GM12864 (cell line): ENCODE measurements at regions not wholly inside any gene's neighbourhood (a gene's known extent, or its start where the extent isn't known, plus 50 kb on each side); places are given as distances from the start of the nearest gene placed in this dataset.

Source experiments
- DNase-seq: peaks from one replicate; pipeline ENCODE4 v3.0.0-alpha.2; 2011; ENCODE audit warnings: low read depth
- H3K4me3 ChIP-seq: 2 replicates; pipeline ENCODE4 v1.5.1; 2011; ENCODE audit warnings: mild to moderate bottlenecking, low read depth, low read length, control low read depth
- TF ChIP-seq, protein P1 (sequence below): IDR thresholded peaks from 2 replicates; pipeline ENCODE4 v1.5.1; 2011; ENCODE audit warnings: low read depth, mild to moderate bottlenecking, moderate library complexity, low read length, control low read depth, inconsistent platforms; ENCODE audit errors: missing control alignments

DNA sequence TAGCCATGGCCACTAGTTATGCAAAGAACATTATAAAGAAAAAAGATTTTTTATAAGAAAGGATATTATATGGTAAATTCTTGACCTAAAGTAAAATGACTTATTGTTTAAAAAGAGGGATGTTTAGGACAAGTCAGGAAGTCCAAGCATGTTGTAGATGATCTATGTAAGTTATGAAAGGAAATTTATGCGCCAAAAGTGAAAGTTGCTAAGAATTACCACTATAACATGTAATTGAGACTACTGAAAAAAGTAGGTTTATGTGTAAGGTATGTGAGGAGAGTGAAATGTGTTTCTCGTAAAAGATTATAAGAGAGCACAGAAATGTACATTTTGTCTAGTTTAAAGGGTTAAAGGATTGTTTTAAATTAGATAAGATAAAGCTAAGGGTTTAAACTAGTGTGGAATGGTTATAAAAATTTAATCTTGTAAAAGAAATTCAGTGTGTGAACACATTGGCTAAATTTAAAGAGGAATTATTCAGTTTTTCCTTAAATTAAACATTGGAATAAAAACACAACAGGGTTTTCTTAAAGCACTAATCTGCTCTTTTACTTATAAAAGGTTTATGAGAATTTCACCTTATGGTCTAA, 1100.4 kb upstream of the EDIL3 start:
- no peak for DNase-seq
- TF ChIP-seq, protein P1, sequence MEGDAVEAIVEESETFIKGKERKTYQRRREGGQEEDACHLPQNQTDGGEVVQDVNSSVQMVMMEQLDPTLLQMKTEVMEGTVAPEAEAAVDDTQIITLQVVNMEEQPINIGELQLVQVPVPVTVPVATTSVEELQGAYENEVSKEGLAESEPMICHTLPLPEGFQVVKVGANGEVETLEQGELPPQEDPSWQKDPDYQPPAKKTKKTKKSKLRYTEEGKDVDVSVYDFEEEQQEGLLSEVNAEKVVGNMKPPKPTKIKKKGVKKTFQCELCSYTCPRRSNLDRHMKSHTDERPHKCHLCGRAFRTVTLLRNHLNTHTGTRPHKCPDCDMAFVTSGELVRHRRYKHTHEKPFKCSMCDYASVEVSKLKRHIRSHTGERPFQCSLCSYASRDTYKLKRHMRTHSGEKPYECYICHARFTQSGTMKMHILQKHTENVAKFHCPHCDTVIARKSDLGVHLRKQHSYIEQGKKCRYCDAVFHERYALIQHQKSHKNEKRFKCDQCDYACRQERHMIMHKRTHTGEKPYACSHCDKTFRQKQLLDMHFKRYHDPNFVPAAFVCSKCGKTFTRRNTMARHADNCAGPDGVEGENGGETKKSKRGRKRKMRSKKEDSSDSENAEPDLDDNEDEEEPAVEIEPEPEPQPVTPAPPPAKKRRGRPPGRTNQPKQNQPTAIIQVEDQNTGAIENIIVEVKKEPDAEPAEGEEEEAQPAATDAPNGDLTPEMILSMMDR = no peak
- no peak overlapping the region for H3K4me3 ChIP-seq

DNA sequence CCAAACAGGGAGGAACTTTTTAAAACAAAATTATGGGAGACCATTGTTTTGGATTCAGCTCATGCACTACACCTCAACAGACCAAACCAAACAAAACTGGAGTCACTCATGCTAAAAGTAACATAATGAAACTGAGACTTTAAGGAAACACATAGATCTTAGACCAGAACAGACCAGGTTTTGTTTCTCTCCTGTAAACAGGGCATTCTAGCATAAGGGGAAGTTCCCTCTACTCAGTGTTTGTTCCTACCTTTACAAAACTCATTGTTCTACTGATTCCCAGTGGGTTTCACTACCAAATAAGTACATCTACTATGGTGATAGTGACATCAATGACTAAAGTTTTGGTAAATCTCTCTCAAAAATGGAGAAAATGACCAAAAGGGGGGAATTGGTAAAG, 1103.6 kb upstream of the EDIL3 start:
- DNase-seq = no peak
- TF ChIP-seq, protein P1 = no peak

DNA sequence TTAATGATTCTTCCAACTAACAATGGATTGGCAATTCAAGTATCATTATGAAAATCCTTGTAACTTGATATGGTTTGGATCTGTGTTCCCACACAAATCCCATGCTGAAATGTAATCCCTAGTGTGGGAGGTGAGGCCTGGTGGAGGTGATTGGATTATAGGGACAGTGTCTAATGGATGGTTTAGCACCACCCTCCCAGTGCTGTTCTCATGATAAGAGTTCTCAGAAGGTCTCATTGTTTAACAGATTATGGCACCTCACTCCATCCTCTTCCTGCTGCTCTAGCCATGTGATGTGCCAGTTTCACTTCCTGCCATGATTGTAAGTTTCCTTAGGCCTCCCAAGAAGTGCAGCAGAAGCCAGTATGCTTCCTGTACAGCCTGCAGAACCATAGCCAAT, 1116.2 kb upstream of the EDIL3 start:
- H3K4me3 ChIP-seq = no peak overlapping the region
- TF ChIP-seq, protein P1 = no peak
- DNase-seq = no peak

More for the DNA sequence above, 1103.6 kb upstream of the EDIL3 start:
- no peak overlapping the region for H3K4me3 ChIP-seq

DNA sequence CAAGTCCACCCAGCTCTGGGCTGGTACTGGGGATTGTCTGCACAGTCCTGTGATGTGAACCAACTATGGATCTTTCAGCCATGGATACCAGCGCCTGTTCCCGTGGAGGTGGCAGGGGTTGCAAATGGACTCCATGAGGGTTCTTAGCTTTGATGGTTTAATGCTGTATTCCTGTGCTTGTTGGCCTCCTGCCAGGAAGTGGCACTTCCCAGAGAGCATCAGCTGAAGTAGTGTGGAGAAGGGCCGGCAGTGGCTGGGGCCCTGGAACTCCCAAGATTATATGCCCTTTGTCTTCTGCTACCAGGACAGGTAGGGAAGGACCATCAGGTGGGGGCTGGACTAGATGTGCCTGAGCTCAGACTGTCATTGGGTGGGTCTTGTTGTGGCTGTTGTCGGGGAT, 1104.8 kb upstream of the COX7C start:
- DNase-seq = no peak
- TF ChIP-seq, protein P1 = no peak
- H3K4me3 ChIP-seq = no peak overlapping the region

DNA sequence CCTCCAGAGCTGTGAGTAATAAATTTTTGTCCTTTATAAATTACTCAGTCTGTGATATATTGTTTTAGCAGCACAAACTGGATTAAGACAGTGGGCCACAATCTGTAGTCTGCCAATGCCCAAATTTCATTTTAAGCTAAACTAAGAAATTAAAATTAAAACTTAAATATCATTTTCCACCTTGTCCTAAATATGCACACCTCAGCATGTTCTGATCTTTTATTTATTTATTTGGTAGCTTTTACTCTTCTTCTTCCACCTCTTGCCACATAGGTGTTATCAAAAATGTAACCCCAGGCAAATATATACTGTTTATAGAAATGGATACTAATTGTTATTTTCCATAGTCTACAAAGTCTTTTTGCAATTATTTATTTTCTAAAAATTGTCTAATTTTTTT, 1102.2 kb upstream of the COX7C start:
- no peak for DNase-seq
- H3K4me3 ChIP-seq = no peak overlapping the region
- TF ChIP-seq, protein P1 = no peak

DNA sequence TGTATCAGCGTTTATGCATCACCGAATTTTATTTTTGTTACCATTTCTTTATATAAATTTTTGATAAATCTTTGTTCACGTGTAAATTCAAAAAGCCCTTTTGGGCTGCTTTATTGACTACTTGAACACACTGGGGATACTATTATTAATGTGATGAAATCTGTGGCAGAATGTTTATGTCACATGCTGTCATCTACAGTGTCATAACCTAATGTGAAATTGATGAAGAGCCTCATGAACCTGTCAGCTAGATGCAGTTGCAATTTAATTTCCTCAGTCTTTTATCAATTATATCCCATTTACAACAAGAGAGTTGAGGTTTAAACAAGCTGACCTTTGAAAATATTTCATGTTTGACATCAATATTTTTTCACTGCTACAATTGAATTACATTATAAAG, 1100.4 kb upstream of the COX7C start:
- H3K4me3 ChIP-seq = no peak overlapping the region
- no peak for DNase-seq
- TF ChIP-seq, protein P1 = no peak

DNA sequence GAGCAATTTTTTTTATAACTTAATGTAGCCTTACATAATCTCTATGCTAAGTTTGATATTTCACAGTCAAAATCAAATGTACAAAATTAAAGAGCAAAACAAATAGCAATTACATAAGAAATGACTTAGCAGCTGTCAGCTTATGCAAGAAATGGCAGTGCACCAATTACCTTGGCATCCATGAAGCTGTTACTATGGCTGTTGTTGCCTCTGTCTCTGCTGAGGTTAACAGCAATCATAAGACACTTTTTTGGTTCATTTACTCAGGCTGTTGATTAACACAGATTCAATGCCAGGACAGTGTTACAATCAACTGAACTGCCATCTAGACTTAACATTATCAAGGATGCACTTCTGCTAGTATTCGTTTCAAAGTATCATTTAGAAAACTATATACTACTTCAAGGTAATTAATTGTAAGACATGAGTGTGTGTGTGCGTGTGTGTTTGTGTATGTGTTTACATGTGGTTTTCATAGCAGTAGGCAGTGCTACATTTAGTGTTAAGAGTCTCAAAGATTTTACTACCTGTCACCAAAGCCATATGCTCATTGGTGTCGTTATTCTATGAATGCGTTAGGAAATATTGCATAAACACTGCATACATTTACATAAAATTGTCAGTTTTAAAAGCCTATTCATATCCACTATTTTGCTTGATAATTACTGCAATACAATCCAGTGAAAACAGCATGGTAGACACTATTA, 1084.2 kb upstream of the COX7C start:
- no peak for DNase-seq
- no peak overlapping the region for H3K4me3 ChIP-seq
- TF ChIP-seq, protein P1 = no peak
